ENCODE measurements at regions not wholly inside any gene's neighbourhood (a gene's known extent, or its start where the extent isn't known, plus 50 kb on each side); places are given as distances from the start of the nearest gene placed in this dataset.

- ATAC-seq (no peak), DNase-seq (ENCODE audit: low read depth, low spot score) (no peak), FAIRE-seq (no peak)
- POLR2A ChIA-PET = no interaction called here
- Histone ChIP-seq H3K4me1 (ENCODE audit: control insufficient read depth, insufficient read depth, low read length) (no peaks in the 10 kb centered on the region), H3K27ac (ENCODE audit: control insufficient read depth, insufficient read depth) (no peak overlapping the region), H3K9ac (ENCODE audit: control insufficient read depth, insufficient read depth, low read length) (no peak overlapping the region), H2AFZ (ENCODE audit: control insufficient read depth, low read depth, low read length) (no peak overlapping the region), H3K79me2 (ENCODE audit: control insufficient read depth, insufficient read depth, low read length) (no peaks in the 10 kb centered on the region), H3K9me3 (replicated peaks; ENCODE audit: control insufficient read depth, insufficient read depth, low read length) (no peaks in the 10 kb centered on the region), H4K20me1 (ENCODE audit: control insufficient read depth, insufficient read depth) (no peaks in the 10 kb centered on the region), H3K27me3 (replicated peaks in 1 of 2; ENCODE audit: control insufficient read depth in 2 of 2, insufficient read depth in 2 of 2, low read length in 1 of 2) (no peaks in the 10 kb centered on the region), H3K4me2 (ENCODE audit: control insufficient read depth, insufficient read depth) (no peak overlapping the region), H3K4me3 (no peak overlapping the region), H3K36me3 (ENCODE audit: control insufficient read depth in 2 of 2, insufficient read depth in 2 of 2, low read length in 1 of 2) (no peaks in the 10 kb centered on the region)
- SMC1A ChIA-PET (ENCODE audit: uncharacterized antibody, unreplicated experiment) = no interaction called here
- BruUV-seq (replicated peaks) = no TSS peak
- CTCF ChIA-PET = no interaction called here
- intact Hi-C loops (cut with micrococcal nuclease; ENCODE audit: unreplicated experiment) (no loop called here), in situ Hi-C loops (cut with MboI) (no loop called here)
- RAD21 ChIA-PET (ENCODE audit: unreplicated experiment) = no interaction called here
- 28% methylated on average over 1 of the region's 1 CpG for WGBS (ENCODE audit: insufficient coverage, insufficient replicate concordance, low lambda C conversion rate, missing lambda C conversion rate)
- TF ChIP-seq USF2 (IDR thresholded peaks at IDR 0.05; ENCODE audit: borderline replicate concordance, low read depth, low read length) (no peak), CREB1 (IDR thresholded peaks at IDR 0.05; ENCODE audit: low read depth) (no peak), EZH2 (IDR thresholded peaks at IDR 0.05; ENCODE audit: borderline replicate concordance, control insufficient read depth, low read depth, low read length) (no peak), CBFB (IDR thresholded peaks at IDR 0.05; ENCODE audit: low read depth) (no peak), YY1 (IDR thresholded peaks at IDR 0.05; ENCODE audit: low read depth, low read length) (no peak), PBX3 (IDR thresholded peaks at IDR 0.05; ENCODE audit: insufficient replicate concordance, low read depth, low read length) (no peak), SREBF1 (IDR thresholded peaks at IDR 0.05; ENCODE audit: low read length) (no peak), JUND (IDR thresholded peaks at IDR 0.05; ENCODE audit: low read depth, low read length) (no peak), ZNF384 (IDR thresholded peaks at IDR 0.05; ENCODE audit: borderline replicate concordance, low read depth, low read length) (no peak), ZZZ3 (IDR thresholded peaks at IDR 0.05; ENCODE audit: control insufficient read depth, insufficient read length, low read depth) (no peak), TARDBP (IDR thresholded peaks at IDR 0.05; ENCODE audit: borderline replicate concordance) (no peak), PAX8 (IDR thresholded peaks at IDR 0.05) (no peak), BCLAF1 (IDR thresholded peaks at IDR 0.05) (no peak), SMC3 (IDR thresholded peaks at IDR 0.05; ENCODE audit: borderline replicate concordance, low read length) (no peak), USF1 (IDR thresholded peaks at IDR 0.05; ENCODE audit: borderline replicate concordance, extremely low read length, insufficient read depth, low read depth, low read length) (no peak), KDM1A (IDR thresholded peaks at IDR 0.05; ENCODE audit: borderline replicate concordance) (no peak), RELA (IDR thresholded peaks at IDR 0.05; ENCODE audit: borderline replicate concordance, partially characterized antibody) (no peak)
Observed at GRCh38 chr6:19087897-19088296, 700.7 kb downstream of the RNF144B start.

Measured in GM12878 (cell line).